ENCODE measurements at regions not wholly inside any gene's neighbourhood (a gene's known extent, or its start where the extent isn't known, plus 50 kb on each side); places are given as distances from the start of the nearest gene placed in this dataset.

DNA sequence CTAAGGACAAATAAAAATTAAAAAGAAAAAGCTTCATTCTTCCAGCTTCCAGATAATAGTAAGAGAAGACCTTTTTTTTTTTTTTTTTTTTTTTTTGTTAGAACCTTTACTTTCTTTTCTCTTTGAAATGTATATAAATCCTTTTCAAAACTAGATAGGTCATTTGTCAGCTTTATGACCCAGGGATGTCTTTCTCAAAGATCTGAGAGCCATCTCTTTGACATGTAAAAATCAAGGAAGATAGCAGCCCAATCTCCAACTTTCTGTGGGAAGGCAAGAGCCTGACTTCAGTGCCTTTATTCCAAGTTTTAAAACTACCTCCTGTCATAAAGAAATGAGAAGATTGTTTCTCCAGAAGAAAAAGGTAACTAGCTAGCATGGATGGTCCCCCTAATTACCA lies 203.3 kb upstream of the LRFN5 start:
- DNase-seq, result no peak

DNA sequence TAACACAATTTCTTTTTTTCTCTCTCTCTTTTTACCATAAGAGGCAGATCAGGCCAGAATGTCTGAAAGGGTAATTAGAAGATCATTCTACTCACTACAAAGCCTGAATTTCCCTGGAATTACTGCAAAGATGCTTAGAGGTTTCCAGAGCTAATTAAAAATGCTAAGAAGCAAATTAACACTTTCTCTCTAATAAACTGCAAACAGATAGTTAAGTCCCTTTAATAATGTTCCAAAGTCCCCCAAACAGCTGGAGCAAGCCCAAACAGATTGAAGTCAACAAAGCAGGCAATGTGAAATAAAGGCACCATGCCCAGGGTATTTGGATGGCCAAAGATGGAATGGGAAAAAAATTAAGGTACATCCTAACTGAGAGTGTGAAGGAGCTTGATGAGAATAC lies 208.8 kb upstream of the LRFN5 start:
- DNase-seq, result no peak

DNA sequence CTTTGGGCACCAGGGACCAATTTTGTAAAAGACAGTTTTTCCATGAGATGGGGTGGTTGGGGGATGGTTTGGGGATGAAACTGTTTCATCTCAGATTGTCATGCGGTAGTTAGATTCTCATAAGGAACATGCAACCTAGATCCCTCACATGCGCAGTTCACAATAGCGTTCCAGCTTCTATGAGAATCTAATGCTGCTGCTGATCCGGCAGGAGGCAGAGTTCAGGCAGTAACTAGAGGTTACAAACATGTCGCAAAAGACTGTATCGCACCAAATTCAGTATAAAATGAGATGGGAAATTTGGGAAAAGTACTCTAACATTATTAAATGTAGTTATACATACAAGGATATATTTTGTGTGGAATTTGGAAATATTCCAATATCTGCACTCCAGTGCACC lies 213.2 kb upstream of the LRFN5 start:
- no peak for DNase-seq

DNA sequence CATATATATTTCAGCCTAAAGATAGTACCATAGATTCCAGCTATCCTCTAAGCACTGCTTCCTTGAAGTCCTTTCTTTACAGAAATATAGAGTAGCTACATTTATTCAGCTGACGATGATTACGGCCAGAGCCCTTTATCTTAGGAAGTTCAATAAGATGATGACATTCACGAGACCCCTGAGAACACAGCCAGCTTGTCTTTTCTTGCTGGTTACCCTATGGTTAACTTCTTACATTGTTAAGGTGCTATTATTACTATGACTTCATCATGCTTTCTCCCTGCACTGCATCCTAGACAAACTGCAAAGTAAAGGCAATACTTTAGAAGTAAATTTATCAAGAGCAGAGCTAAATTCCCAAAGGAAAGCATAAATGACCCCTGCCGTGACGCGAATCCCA lies 214.4 kb upstream of the LRFN5 start:
- DNase-seq, result no peak

DNA sequence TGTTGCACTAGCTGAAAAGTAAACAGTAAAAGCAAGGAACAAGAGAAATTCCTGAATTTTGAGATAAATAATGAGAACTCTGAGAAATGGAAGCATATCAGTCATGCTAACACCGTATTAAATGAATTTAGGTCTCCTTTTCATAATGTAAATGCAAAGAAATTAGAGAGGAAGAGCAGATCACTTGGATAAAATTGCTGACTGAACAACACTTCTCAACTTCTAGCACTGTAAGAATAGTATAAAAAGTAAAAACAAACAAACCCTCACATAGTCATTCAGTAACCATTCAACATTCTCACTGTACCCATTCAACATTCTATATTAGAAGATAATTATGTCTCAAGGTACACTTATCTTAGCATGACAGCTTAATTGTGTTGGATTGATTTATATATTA lies 217.3 kb upstream of the LRFN5 start:
- no peak for DNase-seq

GRCh38 chr14:41385797-41386196 lies 220.9 kb upstream of the LRFN5 start:
- no peak for DNase-seq

GRCh38 chr14:41380017-41380416 lies 226.7 kb upstream of the LRFN5 start:
- DNase-seq, result no peak

- DNase-seq, result no peak
Measured at GRCh38 chr14:41378526-41378925, 228.2 kb upstream of the LRFN5 start.

- DNase-seq, result no peak
Measured at GRCh38 chr14:41377932-41378331, 228.7 kb upstream of the LRFN5 start.

GRCh38 chr14:41374092-41374491 lies 232.6 kb upstream of the LRFN5 start:
- DNase-seq, result no peak

DNA sequence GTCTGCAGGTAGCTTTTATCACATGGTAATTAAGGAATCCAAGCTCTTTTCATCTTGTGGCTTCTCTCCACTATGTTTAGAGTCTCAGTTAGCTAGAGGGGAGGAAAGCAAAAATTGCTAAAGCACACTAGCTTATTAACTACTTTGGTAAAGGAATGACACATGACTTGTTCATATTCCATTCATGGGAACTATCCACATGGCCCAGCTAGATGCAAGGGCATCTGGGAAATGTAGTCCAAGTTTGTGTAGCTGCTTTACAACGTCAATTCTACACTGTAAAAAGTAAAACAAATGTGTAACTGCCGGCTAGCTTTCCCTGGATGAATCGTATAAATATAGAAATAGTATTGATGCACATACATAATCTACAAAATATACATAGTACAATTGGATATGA lies 244.5 kb upstream of the LRFN5 start:
- DNase-seq, result peak; percentile 42

GRCh38 chr14:41360126-41360525 lies 246.6 kb upstream of the LRFN5 start:
- DNase-seq, result no peak

DNA sequence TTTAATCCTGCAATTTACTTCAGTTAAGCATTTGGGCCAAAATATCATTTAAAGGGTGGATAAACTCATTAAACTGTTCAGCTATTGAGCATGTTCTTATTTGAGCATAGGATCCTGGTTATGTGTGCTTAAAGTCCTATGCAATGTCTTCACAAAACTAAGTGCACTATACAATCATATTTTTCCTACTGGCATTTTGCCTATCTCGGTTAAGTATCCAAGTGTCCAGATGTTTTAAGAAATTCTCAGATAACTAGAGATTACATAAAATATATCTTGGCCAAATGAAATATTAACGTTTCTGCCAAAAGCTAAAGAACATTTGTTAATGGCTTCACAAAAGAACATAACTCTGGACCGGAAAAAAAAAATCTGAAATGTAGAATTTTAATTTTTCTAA lies 250.8 kb upstream of the LRFN5 start:
- no peak for DNase-seq

DNA sequence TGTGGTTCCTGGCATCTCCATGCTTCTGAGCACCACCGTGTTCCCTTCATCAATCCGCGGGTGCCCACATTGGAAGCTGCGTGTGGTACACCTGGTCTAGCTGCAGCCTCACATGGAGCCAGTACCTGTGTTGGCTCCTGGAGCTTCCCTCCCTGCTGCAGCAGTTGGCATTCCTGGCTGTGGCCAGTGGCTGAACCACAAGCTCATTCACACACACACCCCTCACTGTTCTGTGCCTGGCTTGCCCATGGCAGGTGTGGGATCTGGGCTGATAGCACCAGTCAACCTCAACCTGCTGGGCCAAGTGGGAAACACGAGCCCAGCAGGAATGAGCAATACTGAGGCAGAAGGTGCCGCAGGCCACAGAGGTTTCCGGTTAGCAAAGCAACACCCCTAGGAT lies 256.2 kb upstream of the LRFN5 start:
- DNase-seq, result no peak

DNA sequence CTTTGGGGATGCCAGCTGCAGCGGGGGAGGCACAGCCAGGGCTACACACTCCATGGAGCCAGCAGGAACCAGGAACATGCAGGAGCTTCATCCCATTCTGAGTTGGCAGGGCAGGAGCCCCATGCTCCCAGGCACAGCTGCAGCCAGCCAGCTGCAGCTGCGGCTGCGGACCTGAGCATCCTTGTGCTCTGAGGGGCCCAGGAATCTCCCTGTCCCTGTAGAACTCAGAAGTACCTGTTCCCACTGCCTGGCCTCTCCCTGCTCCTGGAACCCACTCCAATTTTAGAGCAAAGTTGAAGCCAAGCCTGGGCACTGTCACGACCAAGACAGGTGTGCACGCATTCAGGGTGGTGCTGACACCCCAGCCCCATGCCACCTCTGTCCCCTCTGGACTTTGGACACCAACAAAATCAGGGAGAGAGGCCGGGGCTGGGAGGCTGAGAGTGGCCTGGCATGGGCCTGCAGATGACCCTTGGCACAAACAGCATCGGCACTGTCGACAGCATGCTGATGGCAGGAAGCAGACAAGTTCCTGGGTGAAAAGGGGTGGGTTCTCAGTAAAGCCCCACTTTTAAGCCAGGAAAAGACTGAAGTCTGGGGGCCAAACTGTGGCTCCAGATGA lies 257.3 kb upstream of the LRFN5 start:
- no peak for DNase-seq

DNA sequence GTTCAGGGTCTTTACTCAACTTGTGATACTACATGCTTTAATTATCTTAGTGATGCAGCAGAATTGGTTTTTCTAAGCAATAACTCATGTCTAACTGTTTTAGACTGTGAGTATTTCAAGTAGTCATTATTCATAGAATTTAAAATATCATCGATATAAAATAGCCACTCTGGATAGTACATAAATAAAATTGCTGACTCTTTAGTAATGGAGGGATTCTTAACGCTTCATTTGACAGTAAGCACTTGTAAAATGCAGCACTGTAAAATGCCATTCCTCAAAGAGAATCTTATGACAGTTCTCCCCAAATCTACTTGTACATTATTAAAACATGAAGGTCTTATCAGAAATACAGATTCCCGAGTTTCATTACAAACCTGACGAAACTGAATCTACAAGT lies 262.8 kb upstream of the LRFN5 start:
- DNase-seq, result no peak

- DNase-seq, result no peak
Measured at GRCh38 chr14:41313196-41313595, 293.5 kb upstream of the LRFN5 start.

- no peak for DNase-seq
Measured at GRCh38 chr14:41303506-41303905, 303.2 kb upstream of the LRFN5 start.

DNA sequence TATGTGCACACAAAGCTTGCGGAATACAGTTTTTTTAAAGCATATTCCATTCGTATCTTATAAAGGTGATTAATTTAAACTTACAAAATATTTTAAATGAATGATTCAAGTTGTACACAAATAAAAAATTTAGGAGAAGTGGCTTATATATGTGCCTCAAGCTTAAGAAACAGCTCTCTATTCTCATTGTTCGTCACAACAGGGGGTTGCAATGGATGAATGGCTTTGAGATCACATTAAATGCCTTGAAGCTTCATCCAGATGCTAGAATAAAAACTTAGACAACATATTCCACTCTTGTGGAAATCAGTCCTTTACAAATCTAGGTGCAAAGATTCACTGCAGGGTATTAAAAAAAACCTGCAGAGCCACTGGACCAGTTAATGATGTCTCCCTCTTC lies 303.9 kb upstream of the LRFN5 start:
- DNase-seq, result no peak

GRCh38 chr14:41299924-41300323 lies 306.8 kb upstream of the LRFN5 start:
- DNase-seq, result no peak

- no peak for DNase-seq
Measured at GRCh38 chr14:41298328-41298690, 308.4 kb upstream of the LRFN5 start.

GRCh38 chr14:41297576-41298327 lies 308.9 kb upstream of the LRFN5 start:
- DNase-seq, result no peak

- no peak for DNase-seq
Measured at GRCh38 chr14:41295734-41296133, 310.9 kb upstream of the LRFN5 start.

DNA sequence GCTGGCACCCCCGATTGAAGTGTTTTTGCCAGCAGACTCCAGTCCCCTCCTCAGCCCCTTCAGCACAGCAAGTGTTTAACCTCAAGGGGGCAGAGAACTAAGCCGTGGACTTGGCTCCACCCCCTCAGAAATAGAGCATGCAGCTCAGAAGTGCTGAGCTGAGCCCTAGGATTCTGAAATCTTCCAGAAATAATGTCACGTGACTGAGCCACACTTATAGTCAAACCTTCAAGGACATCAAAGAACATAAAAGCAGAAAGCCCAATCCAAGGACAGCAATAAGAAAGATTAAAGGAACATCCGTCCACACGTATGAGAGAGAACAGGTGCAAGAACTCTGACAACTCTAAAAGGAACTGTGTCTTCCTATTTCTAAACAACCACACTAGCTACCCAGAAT lies 317.7 kb upstream of the LRFN5 start:
- DNase-seq, result no peak

DNA sequence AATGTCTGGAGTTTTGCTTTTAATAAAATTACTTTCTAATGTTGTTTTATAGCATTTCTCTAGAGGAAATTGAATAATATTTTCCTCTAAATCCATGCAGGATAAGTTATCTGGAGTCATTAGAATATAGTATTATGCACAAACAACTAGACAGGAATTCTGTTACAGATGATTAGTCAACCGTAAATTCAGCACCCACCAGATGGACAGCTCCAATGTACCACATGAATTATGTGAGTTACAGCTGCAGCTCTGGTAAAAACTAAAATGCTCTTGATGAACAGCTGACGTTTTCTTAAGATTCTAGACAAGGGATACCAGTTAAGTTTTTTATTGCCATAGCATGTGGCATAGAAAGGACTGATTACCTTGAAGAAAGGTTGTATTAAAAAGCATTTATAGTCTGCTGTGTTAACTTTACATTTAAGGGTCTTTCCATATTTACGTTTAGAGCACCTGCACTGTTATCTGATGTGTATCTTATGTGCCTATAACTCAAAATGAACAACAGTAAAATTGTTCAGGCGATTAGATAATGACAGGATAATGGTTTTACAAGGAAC lies 321.4 kb upstream of the LRFN5 start:
- DNase-seq, result peak; percentile 74
